SK-N-SH (cell line): ENCODE measurements at regions not wholly inside any gene's neighbourhood (a gene's known extent, or its start where the extent isn't known, plus 50 kb on each side); places are given as distances from the start of the nearest gene placed in this dataset.

Experiments
- CTCF ChIA-PET: fragments of 300-600, 350-600 bp; formaldehyde crosslinking; extraction: SDS; loops from one replicate; lab custom pipeline; 2021; lab: Yijun Ruan, JAX
- POLR2A ChIA-PET: fragments of 350-600 bp; sonication (Branson Sonifier 250); formaldehyde crosslinking; extraction: SDS; loops from one replicate; lab custom pipeline; 2020; ENCODE audit warnings: antibody characterized with exemption, inconsistent platforms; lab: Yijun Ruan, JAX
- DNase-seq: peaks from one replicate; pipeline ENCODE4 v3.0.0; 2012
- H2AFZ ChIP-seq: fragments of 200-600 bp; sonication (generic); 2 replicates; pipeline ENCODE4 v1.8.1; 2016; ENCODE audit warnings: antibody characterized with exemption, mild to moderate bottlenecking, low read depth
- H3F3A ChIP-seq: fragments of 200-600 bp; sonication (generic); replicated peaks from 2 replicates; pipeline ENCODE3; 2016; ENCODE audit warnings: antibody characterized with exemption, mild to moderate bottlenecking; ENCODE audit not compliant: insufficient read depth
- H3K27ac ChIP-seq, 2 experiments: fragments of 200-500 bp in 1 of 2; fragments of 200-600 bp in 1 of 2; sonication (Bioruptor generic) in 1 of 2; sonication (generic), shearing (Covaris generic) in 1 of 2; 2 replicates each; pipeline versions ENCODE4 v1.5.1 to v1.6.1; 2014 to 2016; ENCODE audit warnings: low read depth in 2 of 2, inconsistent platforms in 1 of 2, low read length in 1 of 2, mild to moderate bottlenecking in 1 of 2, mixed read lengths in 1 of 2
- H3K27me3 ChIP-seq: fragments of 200-600 bp; sonication (generic), shearing (Covaris generic); 2 replicates; pipeline ENCODE4 v1.6.1; 2016; ENCODE audit warnings: mixed run types; ENCODE audit not compliant: insufficient read depth
- H3K36me3 ChIP-seq, 2 experiments: fragments of 200-500 bp in 1 of 2; fragments of 200-600 bp in 1 of 2; sonication (Bioruptor generic) in 1 of 2; sonication (generic) in 1 of 2; replicated peaks in 1 of 2; 2 replicates each; pipeline versions ENCODE3 to v1.5.1; 2014 to 2016; ENCODE audit warnings: low read length in 1 of 2, mild to moderate bottlenecking in 1 of 2; ENCODE audit not compliant: insufficient read depth in 2 of 2, control insufficient read depth in 1 of 2
- H3K4me1 ChIP-seq, 2 experiments: fragments of 200-500 bp in 1 of 2; fragments of 200-600 bp in 1 of 2; sonication (Bioruptor generic) in 1 of 2; sonication (generic), shearing (Covaris generic) in 1 of 2; 2 replicates each; pipeline versions ENCODE4 v1.5.1 to v1.6.1; 2014 to 2016; ENCODE audit warnings: low read depth in 1 of 2, low read length in 1 of 2, mixed run types in 1 of 2; ENCODE audit not compliant: insufficient read depth in 2 of 2, control insufficient read depth in 1 of 2
- H3K4me2 ChIP-seq: fragments of 200-600 bp; sonication (generic), shearing (Covaris generic); 2 replicates; pipeline ENCODE4 v1.6.1; 2017; ENCODE audit warnings: mixed run types
- H3K4me3 ChIP-seq, 2 experiments: fragments of 200-500 bp in 1 of 2; fragments of 200-600 bp in 1 of 2; sonication (Bioruptor generic) in 1 of 2; sonication (generic), shearing (Covaris generic) in 1 of 2; 2 replicates each; pipeline versions ENCODE4 v1.5.1 to v1.8.1; 2014 to 2016; ENCODE audit warnings: low read depth in 2 of 2, inconsistent platforms in 1 of 2, low read length in 1 of 2, mild to moderate bottlenecking in 1 of 2, mixed read lengths in 1 of 2, moderate library complexity in 1 of 2
- H3K79me2 ChIP-seq: fragments of 200-600 bp; sonication (generic); 2 replicates; pipeline ENCODE4 v1.8.1; 2017; ENCODE audit warnings: mild to moderate bottlenecking; ENCODE audit not compliant: insufficient read depth
- H3K9ac ChIP-seq: fragments of 200-600 bp; sonication (generic); 2 replicates; pipeline ENCODE4 v1.6.1; 2017; ENCODE audit warnings: mixed run types
- H3K9me2 ChIP-seq: fragments of 200-600 bp; sonication (generic); 2 replicates; pipeline ENCODE4 v1.6.1; 2017; ENCODE audit warnings: mixed run types
- H3K9me3 ChIP-seq: fragments of 200-600 bp; sonication (generic); 2 replicates; pipeline ENCODE4 v1.6.1; 2017; ENCODE audit warnings: mixed run types, mild to moderate bottlenecking, moderate library complexity
- H4K20me1 ChIP-seq: fragments of 200-600 bp; sonication (generic); 2 replicates; pipeline ENCODE4 v1.6.1; 2017; ENCODE audit warnings: mild to moderate bottlenecking, mixed run types; ENCODE audit not compliant: insufficient read depth
- ELF1 ChIP-seq: IDR thresholded peaks from 2 replicates; pipeline ENCODE4 v1.4.0; 2012
- GABPA ChIP-seq: IDR thresholded peaks from 2 replicates; pipeline ENCODE4 v1.4.0; 2012; ENCODE audit warnings: low read depth, mild to moderate bottlenecking
- GATA2 ChIP-seq: sonication (generic); formaldehyde crosslinking; IDR thresholded peaks from 2 replicates; pipeline ENCODE4 v1.5.0; 2020; ENCODE audit warnings: mild to moderate bottlenecking, missing genetic modification reagents
- IRF3 ChIP-seq: fragments of 150-350 bp; IDR thresholded peaks from 2 replicates; pipeline ENCODE4 v1.6.1; 2016; ENCODE audit warnings: mild to moderate bottlenecking, low read depth, low read length
- JUND ChIP-seq: IDR thresholded peaks from 2 replicates; pipeline ENCODE4 v1.4.0; 2012
- MAX ChIP-seq: IDR thresholded peaks from 2 replicates; pipeline ENCODE4 v1.4.0; 2012; ENCODE audit warnings: low read depth
- MEF2A ChIP-seq: IDR thresholded peaks from 2 replicates; pipeline ENCODE4 v1.4.0; 2012; ENCODE audit warnings: low read depth, borderline replicate concordance
- MXI1 ChIP-seq: IDR thresholded peaks from 2 replicates; pipeline ENCODE4 v1.6.1; 2012; ENCODE audit warnings: mild to moderate bottlenecking, low read depth, low read length, improper control_type of control experiment
- POLR2AphosphoS5 ChIP-seq: IDR thresholded peaks from 2 replicates; pipeline ENCODE4 v1.6.1; 2012; ENCODE audit warnings: low read depth, low read length
- RAD21 ChIP-seq: IDR thresholded peaks from 2 replicates; pipeline ENCODE4 v1.6.1; 2012; ENCODE audit warnings: mild to moderate bottlenecking, low read length
- RCOR1 ChIP-seq: fragments of 150-350 bp; IDR thresholded peaks from 2 replicates; pipeline ENCODE4 v1.6.1; 2017; ENCODE audit warnings: antibody characterized with exemption, low read length
- REST ChIP-seq: IDR thresholded peaks from 2 replicates; pipeline ENCODE4 v1.6.1; 2012; ENCODE audit warnings: mild to moderate bottlenecking, low read depth, low read length, moderate library complexity
- SIN3A ChIP-seq: IDR thresholded peaks from 2 replicates; pipeline ENCODE4 v1.6.1; 2012; ENCODE audit warnings: low read depth, mild to moderate bottlenecking, low read length, moderate library complexity, borderline replicate concordance
- SMC3 ChIP-seq: IDR thresholded peaks from 2 replicates; pipeline ENCODE4 v1.6.1; 2012; ENCODE audit warnings: low read depth, low read length, improper control_type of control experiment
- TEAD4 ChIP-seq: IDR thresholded peaks from 2 replicates; pipeline ENCODE4 v1.4.0; 2012; ENCODE audit warnings: mild to moderate bottlenecking, borderline replicate concordance; ENCODE audit not compliant: insufficient read depth
- WGBS: methylation state at CpG from one replicate; pipeline ENCODE4 v1.1.6; 2017; ENCODE audit warnings: low lambda C conversion rate; 5-methylcytosine and 5-hydroxymethylcytosine counted together
- TF ChIP-seq, protein P1 (sequence below): fragments of 200-600 bp; sonication (generic); IDR thresholded peaks from 2 replicates; pipeline ENCODE4 v1.6.1; 2017; ENCODE audit warnings: antibody characterized with exemption, mild to moderate bottlenecking, moderate library complexity

DNA sequence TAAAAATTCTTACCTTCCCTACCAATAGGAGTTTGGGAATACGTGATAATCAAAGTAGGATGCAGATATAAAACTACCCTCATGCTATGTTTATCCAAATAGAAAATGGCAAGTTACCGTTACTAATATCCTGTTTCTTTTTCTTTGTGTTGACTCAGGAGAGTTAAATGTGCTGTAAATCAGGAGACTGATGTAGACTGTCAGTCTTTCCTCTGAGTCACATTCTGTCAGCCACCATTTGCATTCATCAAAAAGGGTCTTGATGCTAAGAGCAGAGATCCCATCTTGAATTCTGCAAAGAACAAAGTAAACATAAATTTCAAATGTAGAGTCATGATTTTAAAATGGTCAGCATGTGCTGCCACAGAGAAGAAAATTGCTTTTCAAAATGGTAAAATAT is 712.8 kb downstream of the SOCS6 start (continued):
- TF ChIP-seq MAX (0 out of 2 replicates have a peak, but pooled peaks have one; percentile 10), SMC3 (no peak), RAD21 (no peak), JUND (peak; percentile 91), RCOR1 (no peak), MEF2A (no peak), TEAD4 (peak; percentile 81), IRF3 (no peak), REST (no peak), MXI1 (no peak), GATA2 (CRISPR knock-in tag) (no peak), ELF1 (no peak), POLR2AphosphoS5 (peak; percentile 61; the same call in 1 of the 2 replicates), GABPA (no peak)
- TF ChIP-seq, protein P1, sequence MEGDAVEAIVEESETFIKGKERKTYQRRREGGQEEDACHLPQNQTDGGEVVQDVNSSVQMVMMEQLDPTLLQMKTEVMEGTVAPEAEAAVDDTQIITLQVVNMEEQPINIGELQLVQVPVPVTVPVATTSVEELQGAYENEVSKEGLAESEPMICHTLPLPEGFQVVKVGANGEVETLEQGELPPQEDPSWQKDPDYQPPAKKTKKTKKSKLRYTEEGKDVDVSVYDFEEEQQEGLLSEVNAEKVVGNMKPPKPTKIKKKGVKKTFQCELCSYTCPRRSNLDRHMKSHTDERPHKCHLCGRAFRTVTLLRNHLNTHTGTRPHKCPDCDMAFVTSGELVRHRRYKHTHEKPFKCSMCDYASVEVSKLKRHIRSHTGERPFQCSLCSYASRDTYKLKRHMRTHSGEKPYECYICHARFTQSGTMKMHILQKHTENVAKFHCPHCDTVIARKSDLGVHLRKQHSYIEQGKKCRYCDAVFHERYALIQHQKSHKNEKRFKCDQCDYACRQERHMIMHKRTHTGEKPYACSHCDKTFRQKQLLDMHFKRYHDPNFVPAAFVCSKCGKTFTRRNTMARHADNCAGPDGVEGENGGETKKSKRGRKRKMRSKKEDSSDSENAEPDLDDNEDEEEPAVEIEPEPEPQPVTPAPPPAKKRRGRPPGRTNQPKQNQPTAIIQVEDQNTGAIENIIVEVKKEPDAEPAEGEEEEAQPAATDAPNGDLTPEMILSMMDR, result no peak

- peaks cover 12% of the 10 kb centered on the region for H3F3A ChIP-seq
- H3K79me2 ChIP-seq, result no peaks in the 10 kb centered on the region
- no peak for DNase-seq
- no peaks in the 10 kb centered on the region for H3K9me3 ChIP-seq
- no peaks in the 10 kb centered on the region for H4K20me1 ChIP-seq
- no peak overlapping the region for H3K4me3 ChIP-seq
- H3K9me2 ChIP-seq, result no peaks in the 10 kb centered on the region
- TF ChIP-seq SIN3A (no peak), GABPA (no peak), RAD21 (peak; percentile 26; the same call in 1 of the 2 replicates), SMC3 (peak; percentile 30; the same call in 1 of the 2 replicates)
- TF ChIP-seq, protein P1, result peak; percentile 28
- TF ChIP-seq, all 33 proteins: peak for 3
- H3K9ac ChIP-seq, result no peak overlapping the region
- H3K4me1 ChIP-seq, result peaks cover 0 to 19% of the 10 kb centered on the region in 2 experiments; a peak in 2 of 4 replicates
- WGBS, result 88% methylated on average over 5 of the region's 5 CpGs
- H3K27ac ChIP-seq, result no peak overlapping the region
- ChIA-PET POLR2A (no interaction called here), CTCF (no interaction called here)
- H3K36me3 ChIP-seq, result no peaks in the 10 kb centered on the region
- H2AFZ ChIP-seq, result no peak overlapping the region
- H3K4me2 ChIP-seq, result no peak overlapping the region
- no peaks in the 10 kb centered on the region for H3K27me3 ChIP-seq
Measured at GRCh38 chr18:70998490-70998889, 709.6 kb downstream of the SOCS6 start.
